Breast epithelium (tissue), 4 donors: ENCODE measurements at regions not wholly inside any gene's neighbourhood (a gene's known extent, or its start where the extent isn't known, plus 50 kb on each side); places are given as distances from the start of the nearest gene placed in this dataset.

Experiments
- DNase-seq, 2 donors: peaks; one replicate each; pipeline ENCODE4 v3.0.0-alpha.2; 2019; ENCODE audit warnings: low spot score in 2 of 2
- H3K27ac ChIP-seq, 2 donors: fragments of 200-600 bp; sonication (generic) in 1 of 2; one replicate each; pipeline ENCODE4 v1.5.1; 2016 to 2019; ENCODE audit warnings: mild to moderate bottlenecking in 1 of 2
- H3K27me3 ChIP-seq, 2 donors: fragments of 200-600 bp; sonication (generic) in 1 of 2; one replicate each; pipeline versions ENCODE4 v1.5.1 to v1.6.0; 2017 to 2019; ENCODE audit warnings: control low read depth in 1 of 2, mild to moderate bottlenecking in 1 of 2
- H3K36me3 ChIP-seq: fragments of 200-600 bp; one replicate; pipeline ENCODE4 v1.5.1; 2019
- H3K4me1 ChIP-seq, 2 donors: fragments of 200-600 bp; sonication (generic); one replicate each; pipeline ENCODE4 v1.5.1; 2016 to 2019; ENCODE audit warnings: control low read depth in 1 of 2
- H3K4me3 ChIP-seq, 3 donors: fragments of 200-600 bp; sonication (generic); 1 replicate in 2 of 3; 2 replicates in 1 of 3; pipeline ENCODE4 v1.5.1; 2016 to 2019; ENCODE audit warnings: mild to moderate bottlenecking in 3 of 3, moderate library complexity in 2 of 3
- H3K9me3 ChIP-seq, 2 donors: fragments of 200-600 bp; sonication (generic) in 1 of 2; one replicate each; pipeline ENCODE4 v1.5.1; 2016 to 2019; ENCODE audit warnings: control low read depth in 1 of 2
- CTCF ChIP-seq, 3 donors: fragments of 450-650 bp; IDR thresholded peaks; one replicate each; pipeline ENCODE4 v1.5.1; 2016 to 2017; ENCODE audit warnings: antibody characterized with exemption in 3 of 3, mild to moderate bottlenecking in 3 of 3, moderate library complexity in 3 of 3
- POLR2A ChIP-seq: fragments of 450-650 bp; IDR thresholded peaks from one replicate; pipeline ENCODE4 v1.6.1; 2016; ENCODE audit warnings: antibody characterized with exemption, mild to moderate bottlenecking, moderate library complexity
- POLR2AphosphoS5 ChIP-seq, 3 donors: sonication (generic); formaldehyde crosslinking; IDR thresholded peaks; one replicate each; pipeline ENCODE4 v1.6.1; 2017; ENCODE audit warnings: antibody characterized with exemption in 3 of 3
- intact Hi-C: fragments of 100-400 bp; cut with DNase I; formaldehyde crosslinking; loops from one replicate; pipeline ENCODE4 v1.15.1; 2023; ENCODE audit warnings: low total_unique reads

GRCh38 chr6:27111743-27112142, 135.8 kb upstream of the PRSS16 start:
- intact Hi-C loops, result no loop called here
- Histone ChIP-seq H3K36me3 (no peaks in the 10 kb centered on the region), H3K9me3 (no peaks in the 10 kb centered on the region), H3K4me1 (no peaks in the 10 kb centered on the region), H3K27me3 (no peaks in the 10 kb centered on the region), H3K27ac (no peak overlapping the region), H3K4me3 (no peak overlapping the region)
- no peak for TF ChIP-seq POLR2A
- TF ChIP-seq CTCF (IDR thresholded peaks at IDR 0.05), result no peak
- no peak for TF ChIP-seq POLR2AphosphoS5 (IDR thresholded peaks at IDR 0.05)
- DNase-seq, result no peak

- TF ChIP-seq POLR2AphosphoS5 (IDR thresholded peaks at IDR 0.05) (no peak), CTCF (IDR thresholded peaks at IDR 0.05) (no peak), POLR2A (no peak)
- H3K36me3 ChIP-seq, result no peaks in the 10 kb centered on the region
- intact Hi-C loops, result no loop called here
Observed at GRCh38 chr6:27112974-27113373, 134.5 kb upstream of the PRSS16 start.

GRCh38 chr6:27119329-27119728, 128.2 kb upstream of the PRSS16 start:
- H3K27ac ChIP-seq, result no peak overlapping the region
- H3K9me3 ChIP-seq, result no peaks in the 10 kb centered on the region
- TF ChIP-seq POLR2A (no peak), POLR2AphosphoS5 (IDR thresholded peaks at IDR 0.05) (no peak), CTCF (IDR thresholded peaks at IDR 0.05) (no peak)
- H3K4me1 ChIP-seq, result no peaks in the 10 kb centered on the region
- H3K36me3 ChIP-seq, result no peaks in the 10 kb centered on the region
- no peaks in the 10 kb centered on the region for H3K27me3 ChIP-seq
- H3K4me3 ChIP-seq, result no peak overlapping the region
- intact Hi-C loops, result no loop called here
- DNase-seq, result no peak

More at GRCh38 chr6:27112974-27113373, 134.5 kb upstream of the PRSS16 start:
- Histone ChIP-seq H3K4me1 (no peaks in the 10 kb centered on the region), H3K27ac (no peak overlapping the region), H3K27me3 (no peaks in the 10 kb centered on the region), H3K4me3 (no peak overlapping the region), H3K9me3 (no peaks in the 10 kb centered on the region)
- DNase-seq, result no peak

GRCh38 chr6:27119761-27120160, 127.7 kb upstream of the PRSS16 start:
- Histone ChIP-seq H3K36me3 (no peaks in the 10 kb centered on the region), H3K9me3 (no peaks in the 10 kb centered on the region), H3K27me3 (no peaks in the 10 kb centered on the region), H3K4me3 (no peak overlapping the region), H3K27ac (no peak overlapping the region), H3K4me1 (no peaks in the 10 kb centered on the region)
- TF ChIP-seq POLR2AphosphoS5 (IDR thresholded peaks at IDR 0.05) (no peak), POLR2A (no peak), CTCF (IDR thresholded peaks at IDR 0.05) (no peak)
- intact Hi-C loops, result no loop called here
- DNase-seq, result no peak

GRCh38 chr6:27121640-27122039, 125.9 kb upstream of the PRSS16 start:
- Histone ChIP-seq H3K9me3 (no peaks in the 10 kb centered on the region), H3K4me3 (no peak overlapping the region), H3K36me3 (no peaks in the 10 kb centered on the region), H3K4me1 (no peaks in the 10 kb centered on the region), H3K27me3 (no peaks in the 10 kb centered on the region), H3K27ac (no peak overlapping the region)
- intact Hi-C loops, result no loop called here
- TF ChIP-seq CTCF (IDR thresholded peaks at IDR 0.05) (no peak), POLR2A (no peak), POLR2AphosphoS5 (IDR thresholded peaks at IDR 0.05) (no peak)
- DNase-seq, result no peak
